HepG2 (cell line): ENCODE measurements at regions not wholly inside any gene's neighbourhood (a gene's known extent, or its start where the extent isn't known, plus 50 kb on each side); places are given as distances from the start of the nearest gene placed in this dataset.

Experiments used
- ATAC-seq: fragments of 200-7000 bp; cut with Tn5 transposase; 3 replicates; pipeline ENCODE4 v1.9.1; 2020; ENCODE audit warnings: mild to moderate bottlenecking, moderate library complexity
- BruUV-seq: library from RNA; stranded (reverse); fragments of 400-500 nt; replicated peaks from 2 replicates; lab custom pipeline; 2021; lab: Mats Ljungman, UMichigan
- CTCF ChIA-PET: fragments of 300-600 bp; formaldehyde crosslinking; extraction: SDS; loops from one replicate; lab custom pipeline; 2021; ENCODE audit warnings: low total read pairs, inconsistent platforms, low intra/inter-chr PET ratio; lab: Yijun Ruan, JAX
- POLR2A ChIA-PET: fragments of 350-600 bp; sonication (Branson Sonifier 250); formaldehyde crosslinking; loops from one replicate; lab custom pipeline; 2020; ENCODE audit warnings: antibody characterized with exemption, inconsistent platforms; lab: Yijun Ruan, JAX
- DNase-seq: peaks from one replicate; pipeline ENCODE4 v3.0.0-alpha.2; 2015; ENCODE audit warnings: low spot score
- FAIRE-seq: peaks from 3 replicates; lab custom pipeline; 2011; peaks lifted over from hg19 to GRCh38; lab: Jason Lieb, UNC
- H2AFZ ChIP-seq: one replicate; pipeline ENCODE4 v1.6.1; 2011; ENCODE audit warnings: low read length, inconsistent platforms
- H3K27ac ChIP-seq: fragments of 300-600 bp; 3 replicates; pipeline ENCODE4 v1.8.0; 2011; ENCODE audit warnings: mixed run types, mild to moderate bottlenecking, mixed read lengths, low read length, inconsistent platforms; ENCODE audit not compliant: insufficient read depth; ENCODE audit errors: extremely low read length
- H3K27me3 ChIP-seq, 2 experiments: fragments of 200-600 bp in 1 of 2; 2 replicates in 1 of 2; 3 replicates in 1 of 2; pipeline versions ENCODE4 v1.6.0 to v1.8.0; 2011; ENCODE audit warnings: low read length in 2 of 2, mild to moderate bottlenecking in 2 of 2, moderate library complexity in 2 of 2, inconsistent platforms in 1 of 2; ENCODE audit not compliant: insufficient read depth in 2 of 2, control insufficient read depth in 1 of 2
- H3K36me3 ChIP-seq, 2 experiments: fragments of 200-600 bp in 1 of 2; replicated peaks in 1 of 2; 2 replicates in 1 of 2; 3 replicates in 1 of 2; pipeline versions ENCODE4 v1.5.1 to v1.8.0; 2011; ENCODE audit warnings: low read length in 2 of 2, inconsistent platforms in 1 of 2; ENCODE audit not compliant: insufficient read depth in 2 of 2, control insufficient read depth in 1 of 2
- H3K4me1 ChIP-seq: 2 replicates; pipeline ENCODE4 v1.5.1; 2012; ENCODE audit warnings: low read length, inconsistent platforms; ENCODE audit not compliant: insufficient read depth
- H3K4me2 ChIP-seq: 2 replicates; pipeline ENCODE4 v1.6.0; 2011; ENCODE audit warnings: low read depth, low read length, inconsistent platforms
- H3K4me3 ChIP-seq, 3 experiments: fragments of 200-600 bp in 1 of 3; sonication (generic), shearing (Covaris generic) in 1 of 3; replicated peaks in 1 of 3; 2 replicates each; pipeline ENCODE4 v1.5.1; 2011 to 2016; ENCODE audit warnings: low read length in 3 of 3, inconsistent platforms in 2 of 3, low read depth in 2 of 3, mild to moderate bottlenecking in 2 of 3, control low read depth in 1 of 3, mixed read lengths in 1 of 3; ENCODE audit not compliant: insufficient read depth in 1 of 3
- H3K79me2 ChIP-seq: one replicate; pipeline ENCODE4 v1.6.1; 2011; ENCODE audit warnings: low read length, inconsistent platforms; ENCODE audit not compliant: insufficient read depth
- H3K9ac ChIP-seq: 2 replicates; pipeline ENCODE4 v1.6.0; 2011; ENCODE audit warnings: mild to moderate bottlenecking, low read depth, low read length, inconsistent platforms; ENCODE audit not compliant: insufficient read depth
- H3K9me3 ChIP-seq: 2 replicates; pipeline ENCODE4 v1.5.1; 2012; ENCODE audit warnings: mild to moderate bottlenecking, low read length
- H4K20me1 ChIP-seq: 2 replicates; pipeline ENCODE4 v1.6.0; 2011; ENCODE audit warnings: inconsistent platforms, mild to moderate bottlenecking, low read length, moderate library complexity; ENCODE audit not compliant: insufficient read depth
- ADNP ChIP-seq: sonication (generic); formaldehyde crosslinking; IDR thresholded peaks from 2 replicates; pipeline ENCODE4 v1.4.0; 2020; ENCODE audit warnings: missing genetic modification reagents
- MAFK ChIP-seq, 2 experiments: IDR thresholded peaks in 1 of 2; conservative IDR thresholded peaks in 1 of 2; 2 replicates each; pipeline ENCODE4 v1.6.1; 2011; ENCODE audit warnings: improper control_type of control experiment in 2 of 2, low read length in 2 of 2
- MED1 ChIP-seq: sonication (generic); formaldehyde crosslinking; IDR thresholded peaks from 2 replicates; pipeline ENCODE4 v1.4.0; 2020; ENCODE audit warnings: missing genetic modification reagents
- PAX8 ChIP-seq: sonication (generic); formaldehyde crosslinking; IDR thresholded peaks from 2 replicates; pipeline ENCODE4 v1.8.0; 2022; ENCODE audit warnings: mild to moderate bottlenecking, missing genetic modification reagents, borderline replicate concordance
- PHF21A ChIP-seq: sonication (generic); formaldehyde crosslinking; IDR thresholded peaks from 2 replicates; pipeline ENCODE4 v1.5.0; 2020; ENCODE audit warnings: mild to moderate bottlenecking, missing genetic modification reagents
- POGZ ChIP-seq: sonication (generic); formaldehyde crosslinking; IDR thresholded peaks from 2 replicates; pipeline ENCODE4 v1.4.0; 2020; ENCODE audit warnings: mild to moderate bottlenecking, missing genetic modification reagents
- SAFB2 ChIP-seq: sonication (generic); formaldehyde crosslinking; IDR thresholded peaks from 2 replicates; pipeline ENCODE4 v1.5.1; 2020; ENCODE audit warnings: missing genetic modification reagents, low read depth, mild to moderate bottlenecking, borderline replicate concordance
- TCF7L2 ChIP-seq: IDR thresholded peaks from 2 replicates; pipeline ENCODE4 v1.6.1; 2011; ENCODE audit warnings: mild to moderate bottlenecking, low read depth, low read length, moderate library complexity
- ZMAT3 ChIP-seq: sonication (generic); formaldehyde crosslinking; conservative IDR thresholded peaks from 2 replicates; pipeline ENCODE4 v1.7.0; 2021; ENCODE audit warnings: missing genetic modification reagents
- ZNF543 ChIP-seq: sonication (generic); formaldehyde crosslinking; IDR thresholded peaks from 2 replicates; pipeline ENCODE4 v1.4.0; 2020; ENCODE audit warnings: mild to moderate bottlenecking, missing genetic modification reagents
- ZNF772 ChIP-seq: sonication (generic); formaldehyde crosslinking; IDR thresholded peaks from 2 replicates; pipeline ENCODE4 v1.5.0; 2020; ENCODE audit warnings: mild to moderate bottlenecking, missing genetic modification reagents
- ZNF790 ChIP-seq: sonication (generic); formaldehyde crosslinking; IDR thresholded peaks from 2 replicates; pipeline ENCODE4 v1.8.0; 2022; ENCODE audit warnings: missing genetic modification reagents, mild to moderate bottlenecking, borderline replicate concordance
- ZNF878 ChIP-seq: sonication (generic); formaldehyde crosslinking; IDR thresholded peaks from 2 replicates; pipeline ENCODE4 v1.8.1; 2023; ENCODE audit warnings: mild to moderate bottlenecking, missing genetic modification reagents, moderate library complexity
- WGBS: methylation state at CpG from one replicate; pipeline ENCODE4 v1.1.6; 2017; ENCODE audit warnings: low lambda C conversion rate; 5-methylcytosine and 5-hydroxymethylcytosine counted together
- in situ Hi-C: cut with HindIII; loops from 2 replicates; pipeline ENCODE4 v1.10.0; 2017; ENCODE audit warnings: low pct_unique_long_range_greater_than_20kb; ENCODE audit not compliant: extremely low pct_ligation_motif_present
- intact Hi-C: fragments of 100-400 bp; cut with micrococcal nuclease; formaldehyde crosslinking; loops from one replicate; pipeline ENCODE4 v1.10.0; 2022; ENCODE audit not compliant: unreplicated experiment
- TF ChIP-seq, protein P1 (sequence below): sonication (generic); formaldehyde crosslinking; IDR thresholded peaks from 2 replicates; pipeline ENCODE4 v1.5.0; 2020; ENCODE audit warnings: missing genetic modification reagents
- TF ChIP-seq, protein P2 (sequence below): sonication (generic); formaldehyde crosslinking; conservative IDR thresholded peaks from 2 replicates; pipeline ENCODE4 v1.4.0; 2020; ENCODE audit warnings: mild to moderate bottlenecking, missing genetic modification reagents, moderate library complexity
- TF ChIP-seq, protein P3 (sequence below): IDR thresholded peaks from 2 replicates; pipeline ENCODE4 v1.6.1; 2016; ENCODE audit warnings: low read depth, borderline replicate concordance

DNA sequence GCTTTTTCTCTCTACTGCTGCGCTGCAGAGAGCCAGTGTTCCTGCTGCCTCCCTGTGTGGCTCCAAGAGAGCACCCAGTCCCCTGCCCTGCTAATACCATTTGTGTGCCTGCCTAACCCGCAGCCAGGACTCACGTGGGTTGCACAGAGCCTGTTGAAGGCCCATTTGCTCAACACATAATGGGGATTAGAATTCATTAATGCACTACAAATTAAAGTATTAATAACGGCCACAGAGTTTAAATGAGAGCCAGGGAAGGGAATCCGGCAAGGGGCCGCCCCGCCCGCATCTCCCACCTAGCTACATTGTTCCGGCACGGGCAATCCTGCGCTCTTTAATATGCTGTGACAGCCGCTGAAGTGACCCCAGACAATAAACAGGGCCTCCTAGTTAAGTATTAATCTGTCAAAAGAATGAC, 211.3 kb downstream of the NXPE2 start:
- H2AFZ ChIP-seq = no peak overlapping the region
- H3K9ac ChIP-seq = no peak overlapping the region
- in situ Hi-C loops (no loop called here), intact Hi-C loops (no loop called here)
- ChIA-PET CTCF (no interaction called here), POLR2A (no interaction called here)
- TF ChIP-seq ZNF790 = no peak
- no peak for TF ChIP-seq PHF21A (CRISPR knock-in tag)
- no peak for TF ChIP-seq ZNF878 (CRISPR knock-in tag)
- TF ChIP-seq ADNP (CRISPR knock-in tag) = no peak
- TF ChIP-seq SAFB2 (CRISPR knock-in tag) = no peak
- no peak for TF ChIP-seq ZMAT3
- TF ChIP-seq, protein P1, sequence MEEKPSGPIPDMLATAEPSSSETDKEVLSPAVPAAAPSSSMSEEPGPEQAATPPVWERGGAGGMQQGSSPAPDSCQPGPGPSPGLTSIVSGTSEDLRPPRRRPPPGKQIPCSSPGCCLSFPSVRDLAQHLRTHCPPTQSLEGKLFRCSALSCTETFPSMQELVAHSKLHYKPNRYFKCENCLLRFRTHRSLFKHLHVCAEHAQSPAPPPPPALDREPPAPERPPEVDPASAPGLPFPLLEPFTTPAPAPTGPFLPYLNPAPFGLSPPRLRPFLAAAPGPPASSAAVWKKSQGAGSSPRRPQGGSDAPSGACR = no peak
- TF ChIP-seq, protein P2, sequence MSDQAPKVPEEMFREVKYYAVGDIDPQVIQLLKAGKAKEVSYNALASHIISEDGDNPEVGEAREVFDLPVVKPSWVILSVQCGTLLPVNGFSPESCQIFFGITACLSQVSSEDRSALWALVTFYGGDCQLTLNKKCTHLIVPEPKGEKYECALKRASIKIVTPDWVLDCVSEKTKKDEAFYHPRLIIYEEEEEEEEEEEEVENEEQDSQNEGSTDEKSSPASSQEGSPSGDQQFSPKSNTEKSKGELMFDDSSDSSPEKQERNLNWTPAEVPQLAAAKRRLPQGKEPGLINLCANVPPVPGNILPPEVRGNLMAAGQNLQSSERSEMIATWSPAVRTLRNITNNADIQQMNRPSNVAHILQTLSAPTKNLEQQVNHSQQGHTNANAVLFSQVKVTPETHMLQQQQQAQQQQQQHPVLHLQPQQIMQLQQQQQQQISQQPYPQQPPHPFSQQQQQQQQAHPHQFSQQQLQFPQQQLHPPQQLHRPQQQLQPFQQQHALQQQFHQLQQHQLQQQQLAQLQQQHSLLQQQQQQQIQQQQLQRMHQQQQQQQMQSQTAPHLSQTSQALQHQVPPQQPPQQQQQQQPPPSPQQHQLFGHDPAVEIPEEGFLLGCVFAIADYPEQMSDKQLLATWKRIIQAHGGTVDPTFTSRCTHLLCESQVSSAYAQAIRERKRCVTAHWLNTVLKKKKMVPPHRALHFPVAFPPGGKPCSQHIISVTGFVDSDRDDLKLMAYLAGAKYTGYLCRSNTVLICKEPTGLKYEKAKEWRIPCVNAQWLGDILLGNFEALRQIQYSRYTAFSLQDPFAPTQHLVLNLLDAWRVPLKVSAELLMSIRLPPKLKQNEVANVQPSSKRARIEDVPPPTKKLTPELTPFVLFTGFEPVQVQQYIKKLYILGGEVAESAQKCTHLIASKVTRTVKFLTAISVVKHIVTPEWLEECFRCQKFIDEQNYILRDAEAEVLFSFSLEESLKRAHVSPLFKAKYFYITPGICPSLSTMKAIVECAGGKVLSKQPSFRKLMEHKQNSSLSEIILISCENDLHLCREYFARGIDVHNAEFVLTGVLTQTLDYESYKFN (CRISPR knock-in tag) = no peak
- no peak for TF ChIP-seq ZNF543
- TF ChIP-seq PAX8 (CRISPR knock-in tag) = no peak
- no peak for TF ChIP-seq POGZ
- no peak for TF ChIP-seq MAFK (conservative IDR thresholded peaks at IDR 0.05 in 1 of 2, IDR thresholded peaks at IDR 0.05 in 1 of 2; ENCODE audit: low read length in 2 of 2)
- TF ChIP-seq, protein P3, sequence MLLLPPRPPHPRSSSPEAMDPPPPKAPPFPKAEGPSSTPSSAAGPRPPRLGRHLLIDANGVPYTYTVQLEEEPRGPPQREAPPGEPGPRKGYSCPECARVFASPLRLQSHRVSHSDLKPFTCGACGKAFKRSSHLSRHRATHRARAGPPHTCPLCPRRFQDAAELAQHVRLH = no peak
- TF ChIP-seq TCF7L2 = no peak
- TF ChIP-seq ZNF772 = no peak
- TF ChIP-seq MED1 = no peak
- no peak for FAIRE-seq
- peak; percentile 39; the same call in 1 of the 3 replicates for ATAC-seq
- H3K27me3 ChIP-seq = 0 out of 5 replicates have a peak, but pooled peaks cover 1 to 13% of the 10 kb centered on the region in 2 experiments
- H3K4me1 ChIP-seq = peaks cover 13% of the 10 kb centered on the region
- no peaks in the 10 kb centered on the region for H3K9me3 ChIP-seq
- WGBS = 22% methylated on average over 12 of the region's 12 CpGs
- no peak overlapping the region for H3K4me3 ChIP-seq
- no peak overlapping the region for H3K4me2 ChIP-seq
- no TSS peak for BruUV-seq
- DNase-seq = no peak
- H3K36me3 ChIP-seq = no peaks in the 10 kb centered on the region
- H3K27ac ChIP-seq = no peak overlapping the region
- no peaks in the 10 kb centered on the region for H3K79me2 ChIP-seq
- H4K20me1 ChIP-seq = no peaks in the 10 kb centered on the region
